ENCODE measurements at regions not wholly inside any gene's neighbourhood (a gene's known extent, or its start where the extent isn't known, plus 50 kb on each side); places are given as distances from the start of the nearest gene placed in this dataset.

- Histone ChIP-seq H3K4me3 (ENCODE audit: low read depth in 2 of 2, low read length in 2 of 2) (no peak overlapping the region), H3K4me1 (ENCODE audit: control insufficient read depth, insufficient read depth, low read length) (no peaks in the 10 kb centered on the region), H3K9me3 (ENCODE audit: control insufficient read depth, insufficient read depth, low read depth, low read length) (no peaks in the 10 kb centered on the region), H3K27me3 (ENCODE audit: control insufficient read depth, insufficient read depth, low read length) (no peaks in the 10 kb centered on the region), H3K27ac (ENCODE audit: low read length) (no peak overlapping the region), H3K36me3 (ENCODE audit: control insufficient read depth, insufficient read depth, low read length) (no peaks in the 10 kb centered on the region)
- ChIA-PET POLR2A (no interaction called here), CTCF (no interaction called here)
- ATAC-seq (no peak), DNase-seq (ENCODE audit: low read depth, low spot score) (no peak)
- no TSS peak for BruUV-seq (replicated peaks)
- TF ChIP-seq REST (IDR thresholded peaks at IDR 0.05; ENCODE audit: insufficient read depth in 1 of 2, low read depth in 2 of 2, low read length in 1 of 2), result no peak
- no peak for TF ChIP-seq SIN3A (IDR thresholded peaks at IDR 0.05; ENCODE audit: borderline replicate concordance, insufficient read depth, low read depth, low read length)
- TF ChIP-seq TCF7L2 (IDR thresholded peaks at IDR 0.05; ENCODE audit: low read depth, low read length), result no peak
- TF ChIP-seq POLR2AphosphoS5 (IDR thresholded peaks at IDR 0.05; ENCODE audit: low read depth, low read length), result no peak
- no peak for TF ChIP-seq CTCF (IDR thresholded peaks at IDR 0.05)
- intact Hi-C loops (cut with micrococcal nuclease; ENCODE audit: unreplicated experiment), result no loop called here
- in situ Hi-C loops (cut with HindIII; ENCODE audit: low pct_unique_long_range_greater_than_20kb, low sequenced_read_pairs), result no loop called here
These were observed 2105.0 kb downstream of the ARAP2 start for GRCh38 chr4:34139346-34139745.

- Histone ChIP-seq H3K27me3 (ENCODE audit: control insufficient read depth, insufficient read depth, low read length) (no peaks in the 10 kb centered on the region), H3K4me1 (ENCODE audit: control insufficient read depth, insufficient read depth, low read length) (no peaks in the 10 kb centered on the region), H3K27ac (ENCODE audit: low read length) (no peak overlapping the region), H3K4me3 (ENCODE audit: low read depth in 2 of 2, low read length in 2 of 2) (no peak overlapping the region), H3K9me3 (ENCODE audit: control insufficient read depth, insufficient read depth, low read depth, low read length) (no peaks in the 10 kb centered on the region), H3K36me3 (ENCODE audit: control insufficient read depth, insufficient read depth, low read length) (no peaks in the 10 kb centered on the region)
- ChIA-PET POLR2A (interaction anchor here (0.6 kb wide), 2 partner anchors 46 to 59 kb away, joined by 4 to 5 read pairs; no protein-coding TSS in a partner anchor), CTCF (no interaction called here)
- no peak for ATAC-seq
- no TSS peak for BruUV-seq (replicated peaks)
- TF ChIP-seq TCF7L2 (IDR thresholded peaks at IDR 0.05; ENCODE audit: low read depth, low read length) (no peak), CTCF (IDR thresholded peaks at IDR 0.05) (no peak), SIN3A (IDR thresholded peaks at IDR 0.05; ENCODE audit: borderline replicate concordance, insufficient read depth, low read depth, low read length) (no peak), POLR2AphosphoS5 (IDR thresholded peaks at IDR 0.05; ENCODE audit: low read depth, low read length) (no peak), REST (IDR thresholded peaks at IDR 0.05; ENCODE audit: insufficient read depth in 1 of 2, low read depth in 2 of 2, low read length in 1 of 2) (no peak)
- intact Hi-C loops (cut with micrococcal nuclease; ENCODE audit: unreplicated experiment), result no loop called here
- in situ Hi-C loops (cut with HindIII; ENCODE audit: low pct_unique_long_range_greater_than_20kb, low sequenced_read_pairs), result no loop called here
- DNase-seq (ENCODE audit: low read depth, low spot score), result no peak
These were observed 2095.9 kb downstream of the ARAP2 start for GRCh38 chr4:34148322-34148908.

Measured in Panc1 (cell line).